ENCODE measurements at regions not wholly inside any gene's neighbourhood (a gene's known extent, or its start where the extent isn't known, plus 50 kb on each side); places are given as distances from the start of the nearest gene placed in this dataset.

DNA sequence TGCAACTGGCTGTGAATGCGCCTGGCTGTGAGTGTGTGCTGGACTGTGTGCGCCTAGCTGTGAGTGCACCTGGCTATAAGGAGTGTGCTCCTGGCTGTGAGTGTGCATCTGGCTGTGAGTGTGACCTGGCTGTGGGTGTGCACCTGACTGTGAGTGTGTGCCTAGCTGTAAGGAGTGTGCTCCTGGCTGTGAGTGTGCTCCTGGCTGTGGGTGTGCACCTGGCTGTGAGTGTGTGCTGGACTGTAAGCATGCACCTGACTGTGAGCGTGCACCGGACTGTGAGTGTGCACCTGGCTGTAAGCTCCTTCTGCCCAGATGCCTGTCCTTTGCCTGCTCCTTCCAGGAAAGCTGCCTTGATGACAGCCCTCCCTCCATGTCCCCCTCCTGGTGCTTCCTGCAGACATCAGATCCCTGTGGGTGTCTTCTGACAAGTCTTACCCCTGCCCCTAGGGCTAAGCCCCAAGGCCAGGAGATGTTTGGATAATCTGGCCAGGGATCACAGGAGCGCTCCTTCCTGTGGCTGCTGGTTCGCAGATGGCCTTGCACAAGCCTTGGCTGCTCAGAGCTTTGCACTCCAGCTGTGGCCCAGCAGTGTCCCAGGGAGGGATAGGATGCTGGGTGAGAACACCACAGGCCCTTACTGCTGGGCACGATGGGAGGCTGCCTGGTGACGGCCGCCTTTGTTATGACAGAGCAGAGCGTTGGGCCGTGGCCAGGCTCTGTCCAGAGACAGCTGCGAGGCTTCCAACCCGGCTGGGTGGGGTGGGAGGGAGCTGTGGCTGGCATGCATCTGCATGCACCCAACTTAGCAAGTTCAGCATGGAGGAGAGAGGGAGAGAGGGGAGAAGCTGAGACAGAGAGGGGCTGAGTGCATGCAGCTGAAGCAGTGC is 89.9 kb downstream of the GLI2 start:
- TF ChIP-seq, protein P1, sequence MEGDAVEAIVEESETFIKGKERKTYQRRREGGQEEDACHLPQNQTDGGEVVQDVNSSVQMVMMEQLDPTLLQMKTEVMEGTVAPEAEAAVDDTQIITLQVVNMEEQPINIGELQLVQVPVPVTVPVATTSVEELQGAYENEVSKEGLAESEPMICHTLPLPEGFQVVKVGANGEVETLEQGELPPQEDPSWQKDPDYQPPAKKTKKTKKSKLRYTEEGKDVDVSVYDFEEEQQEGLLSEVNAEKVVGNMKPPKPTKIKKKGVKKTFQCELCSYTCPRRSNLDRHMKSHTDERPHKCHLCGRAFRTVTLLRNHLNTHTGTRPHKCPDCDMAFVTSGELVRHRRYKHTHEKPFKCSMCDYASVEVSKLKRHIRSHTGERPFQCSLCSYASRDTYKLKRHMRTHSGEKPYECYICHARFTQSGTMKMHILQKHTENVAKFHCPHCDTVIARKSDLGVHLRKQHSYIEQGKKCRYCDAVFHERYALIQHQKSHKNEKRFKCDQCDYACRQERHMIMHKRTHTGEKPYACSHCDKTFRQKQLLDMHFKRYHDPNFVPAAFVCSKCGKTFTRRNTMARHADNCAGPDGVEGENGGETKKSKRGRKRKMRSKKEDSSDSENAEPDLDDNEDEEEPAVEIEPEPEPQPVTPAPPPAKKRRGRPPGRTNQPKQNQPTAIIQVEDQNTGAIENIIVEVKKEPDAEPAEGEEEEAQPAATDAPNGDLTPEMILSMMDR (IDR thresholded peaks at IDR 0.05; ENCODE audit: insufficient read depth, low read depth, low read length) = no peak
- no peak for TF ChIP-seq EZH2 (IDR thresholded peaks at IDR 0.05; ENCODE audit: insufficient read depth, low read length)
